ENCODE measurements at regions not wholly inside any gene's neighbourhood (a gene's known extent, or its start where the extent isn't known, plus 50 kb on each side); places are given as distances from the start of the nearest gene placed in this dataset.
A peak's percentile ranks its signal among the peaks of the same experiment; 100 is the strongest.

DNA sequence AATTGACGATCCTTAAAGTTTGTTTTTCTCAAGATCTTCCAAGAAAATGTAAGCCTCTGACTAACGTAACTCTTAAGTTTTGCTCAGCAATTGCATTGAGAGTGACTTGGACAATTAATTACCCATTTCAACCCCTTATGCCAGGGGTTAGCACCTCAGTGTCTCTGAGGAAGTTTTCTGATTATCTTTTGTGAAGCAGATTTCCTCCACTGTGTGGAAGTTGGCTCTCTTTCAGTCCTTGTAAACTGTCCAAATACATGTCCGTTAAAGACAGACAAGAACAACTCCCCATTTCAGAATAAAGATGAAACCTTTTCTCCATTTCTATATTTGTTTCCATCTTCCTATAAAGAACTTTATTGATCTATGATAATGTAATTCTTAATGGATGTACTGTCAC, 296.4 kb upstream of the FMN2 start:
- DNase-seq (ENCODE audit: low spot score) = no peak

DNA sequence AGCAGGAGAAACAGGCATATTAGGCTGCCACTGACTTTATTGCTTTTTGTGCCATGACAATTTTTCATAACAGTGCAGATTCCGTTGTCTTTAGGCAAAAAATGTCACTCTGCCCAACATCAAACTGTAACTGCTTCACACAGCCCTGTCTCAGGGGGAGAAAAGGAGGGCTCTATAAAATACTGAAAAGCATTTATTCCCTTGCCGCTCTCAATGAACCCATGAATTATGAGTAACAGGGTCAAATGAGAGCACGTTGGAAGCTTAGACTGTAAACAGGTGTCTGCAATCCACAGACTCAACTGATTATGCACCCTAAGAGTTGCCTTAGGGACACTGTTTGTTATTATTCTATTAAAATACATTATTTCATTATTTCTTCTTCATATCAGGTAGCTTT, 292.1 kb upstream of the FMN2 start:
- no peak for DNase-seq (ENCODE audit: low spot score)

DNA sequence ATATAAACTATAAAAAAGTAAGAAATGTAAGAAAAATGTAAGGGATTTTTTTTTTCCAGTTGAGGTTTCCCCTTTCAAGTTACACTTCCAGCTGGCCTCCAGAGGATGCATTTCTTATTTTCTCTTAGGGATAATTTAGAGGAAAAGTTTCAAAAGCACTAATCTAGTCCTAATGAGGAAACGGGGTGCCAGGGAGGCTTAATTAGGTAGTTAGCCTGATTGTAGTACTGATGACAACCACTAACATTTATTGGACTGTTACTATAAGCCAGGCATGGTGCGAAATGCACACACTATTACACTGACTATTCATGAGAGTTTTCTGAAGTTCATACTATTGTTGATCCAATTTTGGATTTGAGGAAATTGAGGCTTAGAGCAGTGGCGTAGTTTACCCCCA, 290.8 kb upstream of the FMN2 start:
- DNase-seq (ENCODE audit: low spot score) = no peak

DNA sequence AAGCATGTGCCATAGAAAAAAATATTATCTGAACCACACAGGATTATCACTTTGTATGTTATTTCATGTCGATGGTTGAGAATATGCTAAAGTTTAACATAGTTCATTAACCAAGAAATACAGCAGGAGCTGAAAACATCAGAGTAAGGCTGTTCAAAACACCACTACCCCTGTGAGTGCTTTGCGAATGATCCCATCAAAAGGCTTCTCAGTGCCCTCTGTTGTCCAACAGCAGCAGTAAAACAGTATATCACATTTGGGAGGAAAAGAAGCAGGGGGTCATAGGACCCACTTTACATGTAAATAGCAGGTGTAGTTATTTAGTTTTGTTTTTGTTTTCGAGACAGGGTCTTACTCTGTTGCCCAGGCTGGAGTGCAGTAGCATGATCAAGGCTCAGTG, 289.4 kb upstream of the FMN2 start:
- no peak for DNase-seq (ENCODE audit: low spot score)

DNA sequence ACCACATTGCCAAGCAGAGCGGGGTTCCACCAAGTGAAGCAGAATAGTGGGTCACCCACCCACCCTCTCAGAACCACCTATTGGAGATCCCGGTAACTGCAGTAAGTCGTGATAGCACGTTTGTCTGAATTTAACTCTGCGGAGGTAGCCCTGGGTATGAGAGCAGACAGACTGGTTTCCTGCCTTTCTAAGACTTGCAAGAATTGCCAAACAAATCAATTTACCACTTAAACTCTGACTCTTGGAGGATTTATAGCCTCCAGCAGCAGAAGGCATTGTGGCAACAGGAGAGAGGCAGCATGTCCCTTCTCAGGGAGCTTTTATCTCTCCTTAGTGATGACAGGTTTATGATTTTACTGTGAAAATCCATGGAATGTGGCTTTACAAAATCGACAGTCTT, 287.9 kb upstream of the FMN2 start:
- no peak for DNase-seq (ENCODE audit: low spot score)

DNA sequence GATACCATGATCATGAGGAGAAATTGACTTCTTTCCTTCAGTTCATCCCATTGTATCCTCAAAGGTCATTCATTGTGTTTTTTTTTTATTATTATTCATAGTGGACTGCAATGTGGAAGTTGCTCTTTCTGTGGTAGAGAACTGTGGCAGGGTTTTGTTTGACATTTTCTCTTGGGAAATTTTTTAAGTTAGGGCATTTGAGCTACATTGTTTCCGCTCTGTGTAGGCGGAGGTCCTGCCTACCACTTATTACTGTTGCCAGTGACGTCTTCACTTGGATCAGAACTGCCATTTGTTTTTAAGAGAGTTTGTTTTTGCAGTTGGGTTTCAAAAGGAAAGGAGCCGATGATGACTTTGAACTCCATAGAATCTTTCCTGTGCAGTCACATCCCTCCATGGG, 287.4 kb upstream of the FMN2 start:
- DNase-seq (ENCODE audit: low spot score) = no peak

DNA sequence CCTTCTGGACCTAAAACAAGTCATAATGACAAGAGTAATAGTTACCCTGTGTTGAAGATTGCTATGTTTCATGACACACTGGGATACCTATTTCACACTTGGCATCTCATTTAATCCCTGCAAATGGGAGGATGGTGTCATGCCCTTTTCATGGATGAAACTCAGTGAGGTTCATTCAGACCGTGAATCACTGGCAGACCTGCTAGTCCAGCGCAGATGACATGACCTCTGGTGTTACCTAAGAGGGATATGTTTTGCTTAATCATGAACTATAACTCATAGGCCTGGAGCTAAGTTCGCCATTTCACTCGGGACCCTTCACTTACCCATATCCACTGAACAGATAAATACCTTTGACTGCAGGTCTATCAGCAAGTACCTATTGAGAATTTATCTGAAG, 286.6 kb upstream of the FMN2 start:
- DNase-seq (ENCODE audit: low spot score) = no peak

DNA sequence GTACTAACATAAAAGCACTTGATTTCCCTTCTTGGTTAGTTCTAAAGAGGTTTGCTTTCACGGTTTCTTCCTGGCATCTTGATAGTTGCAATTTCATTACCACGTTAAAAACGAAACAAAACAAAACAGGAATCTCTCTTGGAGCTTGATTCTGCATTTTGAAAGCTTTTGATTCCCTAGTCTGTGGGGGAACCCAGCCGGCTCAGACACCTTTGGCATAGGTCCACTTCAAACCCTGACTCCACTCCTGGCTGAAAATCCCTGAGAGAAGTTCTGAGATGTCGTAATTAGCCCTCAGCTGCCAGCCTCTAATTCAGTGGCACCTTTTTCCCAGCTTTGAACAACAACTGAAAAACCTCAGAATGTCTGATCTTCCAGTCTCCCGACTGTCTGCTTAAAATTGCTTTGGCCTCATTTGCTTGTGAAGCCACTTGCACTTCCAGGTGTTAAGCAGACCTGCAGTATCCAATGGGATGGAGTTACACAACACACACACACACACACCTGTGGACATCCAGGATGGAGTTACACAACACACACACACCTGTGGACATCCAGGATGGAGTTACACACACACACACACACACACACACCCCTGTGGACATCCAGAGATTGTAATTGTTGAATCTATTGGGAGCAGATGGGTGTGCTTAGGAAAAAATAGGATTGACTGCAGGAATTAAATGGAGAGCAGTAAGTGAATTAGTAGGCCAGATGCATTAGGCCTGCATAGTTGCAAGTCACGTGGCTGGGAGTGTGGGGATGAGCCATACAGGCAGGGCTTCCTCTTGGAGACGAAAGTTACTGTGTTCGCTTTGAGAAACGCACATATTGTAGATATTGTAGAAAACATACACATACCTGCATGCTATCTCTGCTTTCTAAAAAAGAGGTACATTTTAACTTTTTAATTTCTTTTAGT, 285.6 kb upstream of the FMN2 start:
- no peak for DNase-seq (ENCODE audit: low spot score)

DNA sequence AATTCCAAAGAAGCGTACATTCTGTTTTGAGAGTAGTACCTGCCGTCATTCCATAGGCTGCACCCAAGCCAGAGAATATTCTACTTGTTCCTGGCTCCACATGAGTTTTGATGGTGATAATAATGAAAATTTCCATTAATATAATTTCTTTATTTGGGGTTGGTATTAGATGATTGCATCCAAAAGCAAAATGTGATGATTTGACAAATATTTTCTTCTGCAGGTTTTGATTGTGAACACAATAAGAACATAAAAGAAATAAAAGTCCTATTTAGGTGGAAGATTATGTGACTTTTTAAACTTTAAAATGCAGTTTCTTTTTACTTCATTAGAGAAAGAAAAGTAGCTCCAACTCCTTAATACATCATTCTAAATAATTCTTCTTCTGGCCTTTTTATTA, 284.8 kb upstream of the FMN2 start:
- DNase-seq (ENCODE audit: low spot score) = no peak

DNA sequence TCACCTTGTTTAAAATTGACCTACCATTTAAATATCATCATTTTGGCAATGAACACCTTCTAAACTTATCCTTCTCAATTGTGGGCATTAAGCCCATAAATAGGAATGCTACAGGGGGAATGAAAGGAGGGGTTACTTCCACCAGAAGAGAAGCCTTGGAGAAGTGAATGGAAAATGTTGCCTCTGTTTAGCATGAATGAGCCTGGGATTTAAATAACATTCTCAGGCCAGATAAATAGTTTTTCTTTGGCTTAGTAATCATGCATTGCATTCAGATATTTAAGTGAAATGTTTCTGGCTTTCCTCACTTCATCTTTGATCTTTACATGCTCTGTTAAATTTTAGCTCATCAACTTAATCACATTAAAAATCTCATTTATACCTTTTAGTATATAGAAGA, 284.3 kb upstream of the FMN2 start:
- no peak for DNase-seq (ENCODE audit: low spot score)

DNA sequence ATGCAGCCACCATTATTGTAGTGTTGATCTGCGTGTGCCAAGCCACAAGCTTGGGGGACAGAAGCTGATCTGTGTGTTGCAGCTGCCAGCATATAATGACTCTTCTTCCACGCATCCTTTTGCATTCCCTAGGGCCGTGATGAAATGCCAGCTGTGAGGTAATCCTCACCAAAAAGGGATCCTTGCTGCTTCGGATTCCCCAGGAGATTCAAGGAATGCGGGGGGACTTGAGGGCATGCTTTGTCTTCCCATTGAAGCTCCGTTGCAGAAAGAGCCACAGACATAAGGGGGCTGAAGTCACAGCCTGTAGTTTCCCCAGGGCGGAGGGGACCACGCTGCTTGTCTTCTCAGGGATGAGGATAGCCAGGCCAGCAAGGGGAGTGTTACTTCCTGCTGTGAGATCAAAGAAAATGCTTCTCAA, 281.6 kb upstream of the FMN2 start:
- no peak for DNase-seq (ENCODE audit: low spot score)

DNA sequence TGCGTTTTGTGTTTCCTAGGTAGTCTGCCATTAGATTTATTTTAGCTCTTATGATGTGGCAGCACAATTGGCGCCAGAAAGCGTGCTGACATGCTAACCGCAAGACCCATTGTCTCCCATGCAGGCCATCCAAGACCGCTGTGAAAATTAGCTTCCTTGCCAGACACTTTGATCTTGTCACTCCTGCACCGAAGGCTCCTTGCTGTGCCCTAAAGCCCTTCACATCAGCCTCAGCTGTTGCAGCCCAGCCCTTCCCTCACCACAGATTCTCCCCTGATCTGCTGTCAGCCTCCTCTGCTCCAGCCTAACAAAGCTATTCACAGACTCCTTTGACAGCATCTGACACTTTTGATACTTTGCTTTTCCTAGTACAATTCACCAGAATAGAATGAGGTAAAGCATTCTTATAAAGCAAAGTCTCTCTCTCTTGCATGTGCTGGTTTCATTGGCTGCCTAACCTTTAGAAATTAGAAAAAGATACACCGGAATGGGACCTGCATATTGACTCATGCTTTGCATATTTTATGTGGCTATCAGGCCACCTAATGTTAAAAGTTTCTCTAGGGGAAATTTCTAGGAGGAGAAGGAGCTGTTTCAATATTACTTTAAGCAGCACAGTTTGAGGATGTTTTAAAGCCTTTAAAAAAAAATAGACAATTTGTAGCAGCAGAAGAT, 280.3 kb upstream of the FMN2 start:
- peak; percentile 67 for DNase-seq (ENCODE audit: low spot score)

DNA sequence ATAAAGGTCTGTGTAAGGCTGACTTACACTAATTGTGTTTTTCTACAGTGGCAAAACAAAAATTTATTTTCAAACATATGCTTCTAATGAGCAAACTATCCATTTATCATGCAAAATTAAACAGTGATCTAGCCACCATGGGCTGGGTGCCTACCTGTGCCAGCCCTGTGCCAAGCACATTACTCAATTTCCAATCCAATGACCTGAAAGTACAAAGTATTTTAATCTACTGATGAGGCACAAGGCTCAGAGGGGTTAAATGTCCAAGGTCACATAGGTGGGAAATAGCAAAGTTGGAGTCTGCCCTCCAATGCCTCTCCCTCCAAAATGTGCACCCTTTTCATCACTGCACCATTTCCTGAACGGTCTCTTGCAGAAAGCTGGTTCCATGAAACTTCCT, 279.1 kb upstream of the FMN2 start:
- DNase-seq (ENCODE audit: low spot score) = no peak

DNA sequence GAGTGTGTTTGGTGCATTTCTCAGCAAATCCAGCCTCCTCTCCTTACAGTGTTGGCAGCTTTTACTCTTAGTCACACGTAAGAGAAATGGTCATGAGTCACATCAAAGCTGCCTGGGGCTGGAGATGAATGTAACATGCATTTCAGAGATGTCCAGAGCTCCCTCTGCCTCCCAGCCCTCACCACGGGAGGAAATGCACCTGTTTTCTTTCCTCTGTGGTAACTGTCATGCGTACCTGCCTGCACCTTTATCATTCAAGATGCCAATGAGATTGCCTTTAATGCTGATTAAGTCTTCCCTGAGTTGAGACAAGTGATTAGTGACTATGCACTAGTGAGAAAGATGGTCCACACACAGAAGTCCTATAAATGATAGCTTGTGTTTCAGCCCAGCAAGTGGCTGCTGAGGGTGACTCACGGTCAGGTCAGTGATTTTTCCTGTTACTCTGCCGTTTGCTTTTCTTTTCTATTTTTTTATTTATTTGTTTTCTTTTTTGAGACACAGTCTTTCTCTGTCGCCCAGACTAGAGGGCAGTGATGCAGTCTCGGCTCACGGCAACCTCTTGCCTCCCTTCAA, 277.3 kb upstream of the FMN2 start:
- DNase-seq (ENCODE audit: low spot score) = peak; percentile 86

DNA sequence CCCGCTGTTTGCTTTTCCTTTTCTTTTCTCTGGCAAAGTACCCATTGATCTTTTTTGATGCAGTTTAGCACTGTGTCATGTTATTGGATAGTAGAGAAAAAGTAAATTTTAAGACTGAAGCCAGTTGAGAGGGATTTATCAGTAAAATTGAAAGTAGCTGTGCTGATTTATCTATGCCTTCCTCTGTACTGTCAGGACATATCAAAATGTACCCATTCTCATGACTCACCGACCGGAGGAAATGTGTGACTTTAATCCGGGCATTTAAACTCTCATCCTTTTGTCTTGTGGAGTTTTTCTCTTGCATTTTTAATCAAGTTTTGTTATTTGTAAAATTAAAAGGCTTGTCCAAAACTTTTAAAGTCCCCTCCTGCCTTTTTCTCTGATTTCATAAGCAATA, 276.6 kb upstream of the FMN2 start:
- DNase-seq (ENCODE audit: low spot score) = peak; percentile 79

DNA sequence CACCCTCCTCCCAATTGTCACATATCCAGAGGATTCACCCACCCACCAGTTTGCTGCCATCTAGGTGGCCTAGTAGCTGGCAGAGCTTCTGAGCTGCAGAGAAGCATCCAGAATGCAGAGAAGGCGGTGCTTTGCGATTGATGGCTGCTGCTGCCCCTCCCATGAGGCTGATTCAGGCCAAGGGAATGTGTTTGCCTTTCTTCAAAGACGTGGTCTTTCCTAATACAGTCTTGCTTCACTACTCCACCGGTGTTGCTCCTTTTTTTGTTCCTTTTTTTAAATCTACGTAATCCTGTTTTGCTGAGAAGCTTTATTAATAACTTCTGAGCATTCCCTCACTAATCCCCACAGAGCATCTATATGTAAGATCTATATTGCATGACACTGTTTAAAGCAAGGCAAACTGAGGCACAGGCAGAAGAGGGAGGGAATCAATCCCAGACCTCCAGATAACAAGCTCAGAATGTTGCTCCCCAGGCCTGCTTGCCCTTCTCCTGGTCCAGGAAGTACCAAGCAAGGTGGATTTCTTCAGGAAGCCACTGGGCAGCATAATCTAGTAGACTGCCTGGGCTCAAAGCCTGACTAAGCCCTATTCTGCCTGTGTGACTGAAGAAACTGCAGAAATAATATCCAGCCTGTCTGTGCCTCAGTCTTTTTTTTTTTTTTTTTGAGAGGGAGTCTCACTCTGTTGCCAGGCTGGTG, 275.5 kb upstream of the FMN2 start:
- no peak for DNase-seq (ENCODE audit: low spot score)

DNA sequence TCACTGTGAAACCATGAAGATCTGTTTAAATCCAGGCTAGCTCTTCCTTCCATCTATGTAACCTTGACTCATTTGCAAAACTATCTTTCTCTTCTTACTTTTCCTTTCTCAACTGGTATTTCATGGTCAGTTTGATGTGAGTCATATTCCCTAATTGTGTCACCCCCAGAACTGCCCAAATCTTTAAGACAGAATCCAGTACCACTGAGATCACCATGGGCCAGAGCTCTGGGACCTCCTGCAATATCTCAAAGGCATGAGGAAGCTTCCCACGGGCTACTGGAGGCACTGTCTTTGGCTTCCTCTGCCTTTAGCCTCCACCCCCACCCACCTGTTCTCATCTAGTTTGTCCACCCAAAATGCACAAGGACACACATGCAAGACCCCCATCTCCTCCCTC, 274.4 kb upstream of the FMN2 start:
- peak; percentile 24 for DNase-seq (ENCODE audit: low spot score)

DNA sequence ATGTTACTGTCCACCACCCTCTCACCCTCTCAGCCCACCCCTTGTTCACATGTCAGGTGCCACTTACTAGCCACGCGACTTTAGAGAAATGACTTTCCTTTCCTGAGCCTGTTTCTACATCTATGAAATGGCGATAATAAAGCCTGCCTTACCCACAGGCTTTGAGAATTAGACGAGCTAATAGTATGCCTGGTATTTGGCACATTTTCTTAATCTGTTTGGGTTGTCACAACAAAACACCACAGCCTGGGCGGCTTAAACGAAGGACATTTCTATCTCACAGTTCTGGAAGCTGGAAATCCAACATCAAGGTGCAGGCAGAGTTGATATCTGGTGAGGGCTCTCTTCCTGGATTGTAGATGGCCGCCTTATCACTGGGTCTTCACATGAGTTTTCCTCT, 273.9 kb upstream of the FMN2 start:
- no peak for DNase-seq (ENCODE audit: low spot score)

DNA sequence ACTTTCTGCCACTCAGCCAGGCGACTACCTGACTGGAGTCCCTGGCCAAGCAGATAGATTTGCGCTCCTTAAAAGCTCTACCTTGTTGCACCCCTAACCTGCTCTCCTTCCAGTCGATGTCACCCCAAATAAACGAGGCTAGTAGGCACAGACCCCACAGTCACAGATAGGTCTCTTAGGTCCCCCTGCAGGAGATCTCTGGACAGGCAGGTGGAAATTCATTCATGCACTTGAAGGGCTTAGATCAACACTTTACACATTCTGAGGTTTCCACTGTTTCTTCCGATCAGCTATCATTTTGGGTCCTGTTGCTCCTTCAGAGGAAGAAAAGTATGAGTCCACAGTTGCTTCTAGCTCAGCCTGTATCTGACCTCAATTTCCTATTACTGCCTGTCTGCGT, 272.6 kb upstream of the FMN2 start:
- peak; percentile 26 for DNase-seq (ENCODE audit: low spot score)

DNA sequence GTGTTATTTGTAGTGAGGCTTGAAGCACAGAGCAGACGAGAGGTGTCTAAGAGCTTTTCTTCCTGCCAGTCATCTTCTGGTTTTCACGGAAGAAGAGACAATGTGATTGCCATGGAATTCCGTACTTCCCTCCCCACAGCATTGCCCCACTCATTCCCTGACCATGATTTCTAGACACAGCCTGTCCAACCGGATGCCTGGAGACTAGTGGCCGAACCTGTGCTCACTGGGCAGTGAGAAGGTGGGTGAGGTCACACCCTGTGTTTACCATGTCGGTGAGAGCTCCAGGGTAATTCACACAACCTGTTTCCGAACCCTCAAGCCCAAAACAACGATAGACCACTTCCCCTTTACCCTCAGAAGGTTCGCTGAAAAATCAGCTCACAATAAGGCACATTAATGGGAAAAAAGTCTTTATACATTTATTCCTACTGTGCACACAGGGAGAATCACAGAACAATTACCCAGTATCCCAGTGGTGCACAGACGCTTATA, 271.9 kb upstream of the FMN2 start:
- DNase-seq (ENCODE audit: low spot score) = no peak

DNA sequence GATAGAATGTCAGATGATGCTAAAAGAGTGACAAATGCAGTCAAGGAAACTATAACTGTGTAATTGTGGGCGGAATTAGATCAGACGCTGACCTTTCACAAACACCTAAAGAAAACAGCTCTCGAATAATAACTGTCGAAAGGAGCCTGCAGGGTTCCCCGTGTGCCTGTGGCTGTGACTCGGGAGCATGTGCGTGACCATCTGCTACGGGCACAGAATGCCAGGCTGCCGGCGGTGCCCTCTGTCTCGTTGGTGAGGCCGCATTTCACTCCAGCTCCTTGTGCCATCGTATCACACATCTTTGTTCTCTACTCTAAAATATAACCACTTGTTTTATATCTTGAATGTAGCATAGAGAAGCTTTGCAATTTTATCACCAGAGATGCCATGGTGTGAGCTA, 267.8 kb upstream of the FMN2 start:
- DNase-seq (ENCODE audit: low spot score) = no peak

DNA sequence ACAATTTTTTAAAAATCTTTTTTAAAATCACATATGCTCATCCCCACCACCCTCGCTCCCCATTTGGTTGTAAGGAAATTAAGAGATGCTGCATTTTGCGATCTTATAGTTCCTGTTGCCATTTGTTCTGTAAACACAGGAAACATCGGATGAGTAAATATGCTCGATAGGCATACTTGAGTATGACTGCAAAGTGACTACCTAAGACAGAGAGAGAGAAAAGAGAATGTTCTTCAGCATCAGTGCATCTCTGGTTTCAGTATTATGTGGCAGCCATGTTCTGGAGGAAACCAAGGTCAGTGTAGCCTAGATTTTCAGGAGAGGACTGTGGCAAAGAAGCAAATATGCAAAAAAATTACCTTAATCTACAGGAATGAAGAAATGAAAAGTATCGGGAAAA, 265.5 kb upstream of the FMN2 start:
- DNase-seq (ENCODE audit: low spot score) = peak; percentile 41

DNA sequence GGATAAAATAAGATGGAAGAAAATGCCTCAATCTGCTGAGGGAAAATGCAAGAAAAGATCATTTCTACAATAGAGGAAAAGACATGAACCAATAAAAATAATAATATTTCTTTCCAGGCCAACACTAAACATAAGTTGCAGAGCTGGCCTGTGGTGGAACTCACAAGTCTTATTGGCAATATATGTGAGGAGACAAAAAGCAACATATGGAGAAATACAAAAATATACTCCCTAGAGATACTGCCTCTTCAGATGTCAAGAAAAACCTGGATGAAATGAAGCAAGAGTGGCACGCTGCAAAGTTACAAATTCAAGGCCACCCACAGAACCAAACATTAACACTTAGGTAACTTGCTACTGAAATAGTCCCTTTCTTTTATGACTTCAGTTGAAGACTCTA, 264.9 kb upstream of the FMN2 start:
- DNase-seq (ENCODE audit: low spot score) = no peak
